ENCODE measurements at regions not wholly inside any gene's neighbourhood (a gene's known extent, or its start where the extent isn't known, plus 50 kb on each side); places are given as distances from the start of the nearest gene placed in this dataset.

GRCh38 chr15:96132126-96132525 is 198.4 kb upstream of the NR2F2 start:
- Histone ChIP-seq H3K9me3 (ENCODE audit: insufficient read depth in 2 of 2, low read depth in 1 of 2, low read length in 1 of 2) (no peaks in the 10 kb centered on the region), H2AK5ac (ENCODE audit: low read depth, low read length) (no peak overlapping the region), H3K4me2 (ENCODE audit: insufficient read depth in 1 of 2, low read depth in 2 of 2, low read length in 2 of 2) (no peak overlapping the region), H3K23me2 (ENCODE audit: low read depth, low read length) (no peaks in the 10 kb centered on the region), H2AFZ (ENCODE audit: low read length) (no peak overlapping the region), H3K14ac (ENCODE audit: insufficient read length) (no peak overlapping the region), H3K79me2 (ENCODE audit: control insufficient read depth in 1 of 2, insufficient read depth in 2 of 2, low read length in 2 of 2) (no peaks in the 10 kb centered on the region), H2BK12ac (ENCODE audit: low read depth, low read length) (no peak overlapping the region), H3K4me3 (ENCODE audit: extremely low read depth in 1 of 4, insufficient read depth in 2 of 4, low read depth in 3 of 4, low read length in 4 of 4) (no peak overlapping the region), H3K9ac (replicated peaks in 1 of 4; ENCODE audit: extremely low read depth in 1 of 4, low read depth in 3 of 4, low read length in 3 of 4) (no peak overlapping the region), H2BK15ac (ENCODE audit: low read length) (no peak overlapping the region), H4K91ac (replicated peaks; ENCODE audit: insufficient read length, low read length) (no peak overlapping the region), H2BK120ac (replicated peaks; ENCODE audit: low read depth, low read length) (no peak overlapping the region), H3K79me1 (ENCODE audit: low read depth, low read length) (no peaks in the 10 kb centered on the region), H3K36me3 (ENCODE audit: control insufficient read depth in 2 of 4, insufficient read depth in 4 of 4, low read length in 3 of 4) (no peaks in the 10 kb centered on the region), H3K56ac (replicated peaks; ENCODE audit: insufficient read length, low read depth, low read length) (no peak overlapping the region), H3K4ac (replicated peaks; ENCODE audit: insufficient read length, low read depth, low read length) (no peak overlapping the region), H3K23ac (ENCODE audit: insufficient read length) (no peak overlapping the region), H4K20me1 (replicated peaks in 1 of 2; ENCODE audit: control insufficient read depth in 1 of 2, insufficient read depth in 2 of 2, low read length in 2 of 2) (no peaks in the 10 kb centered on the region), H2BK5ac (ENCODE audit: low read depth, low read length) (no peak overlapping the region), H4K8ac (ENCODE audit: extremely low read depth, insufficient read depth, low read length) (no peak overlapping the region), H2BK20ac (ENCODE audit: low read length) (no peak overlapping the region), H3K18ac (ENCODE audit: extremely low read depth, low read length) (no peak overlapping the region), H3K4me1 (replicated peaks in 1 of 4; ENCODE audit: control insufficient read depth in 3 of 4, insufficient read depth in 4 of 4, low read length in 3 of 4) (no peaks in the 10 kb centered on the region), H3K27me3 (replicated peaks in 1 of 4; ENCODE audit: control insufficient read depth in 3 of 4, extremely low read depth in 1 of 4, insufficient read depth in 3 of 4, low read length in 3 of 4) (no peaks in the 10 kb centered on the region), H4K5ac (ENCODE audit: insufficient read length, low read depth, low read length) (no peak overlapping the region), H3K27ac (ENCODE audit: low read depth, low read length) (no peak overlapping the region)
- POLR2A ChIA-PET (ENCODE audit: partially characterized antibody) = no interaction called here
- no peak for FAIRE-seq
- TF ChIP-seq KDM4A (IDR thresholded peaks at IDR 0.05; ENCODE audit: low read depth, low read length, severe bottlenecking) = no peak
- CTCF ChIA-PET (ENCODE audit: partially characterized antibody) = no interaction called here
- 84% methylated on average over 1 of the region's 1 CpG; no CpG with 5 or more reads in 1 of the 2 experiments for WGBS, 2 experiments (ENCODE audit: extremely low coverage in 1 of 2, insufficient coverage in 1 of 2, insufficient read length in 1 of 2, insufficient replicate concordance in 2 of 2, low coverage in 1 of 2, low lambda C conversion rate in 2 of 2, missing lambda C conversion rate in 1 of 2)
- DNase-seq (ENCODE audit: low read depth in 1 of 2, low spot score in 2 of 2) = no peak

All from H1 (cell line).